ENCODE measurements at regions not wholly inside any gene's neighbourhood (a gene's known extent, or its start where the extent isn't known, plus 50 kb on each side); places are given as distances from the start of the nearest gene placed in this dataset.
"Not testable (repeated sequence)": the region's sequence is repeated elsewhere in the genome, so short reads cannot be mapped to it uniquely, and the experiment has no call there.

- no CpG with 5 or more reads among the region's 14 CpGs for WGBS (ENCODE audit: insufficient coverage)
- H3K4me1 Mint-ChIP-seq; DNase-seq; intact Hi-C loops (cut with micrococcal nuclease); H3K27ac ChIP-seq (ENCODE audit: low read depth in 1 of 2, low read length in 2 of 2); H3K36me3 Mint-ChIP-seq; H3K4me1 ChIP-seq (ENCODE audit: control insufficient read depth in 1 of 2, insufficient read depth in 2 of 2, low read length in 2 of 2); H3K9ac ChIP-seq (ENCODE audit: insufficient read depth, low read length, poor library complexity, severe bottlenecking); H3K4me3 Mint-ChIP-seq; H3K36me3 ChIP-seq (replicated peaks in 1 of 2; ENCODE audit: control insufficient read depth in 1 of 2, insufficient read depth in 2 of 2, low read length in 2 of 2); H3K79me2 ChIP-seq (ENCODE audit: insufficient read depth, low read length); H3K27me3 Mint-ChIP-seq (ENCODE audit: low read depth in 3 of 3); H3K4me2 ChIP-seq (replicated peaks; ENCODE audit: extremely low read depth, low read length, poor library complexity, severe bottlenecking); H4K20me1 ChIP-seq (ENCODE audit: insufficient read depth, low read length); H3K27me3 ChIP-seq (ENCODE audit: control insufficient read depth in 2 of 2, insufficient read depth in 2 of 2, low read length in 2 of 2); H3K4me3 ChIP-seq (replicated peaks in 1 of 3; ENCODE audit: low read depth in 2 of 3, low read length in 3 of 3); H3K9me3 Mint-ChIP-seq; H3K9me3 ChIP-seq (replicated peaks in 1 of 2; ENCODE audit: control insufficient read depth in 1 of 2, insufficient read depth in 1 of 2, low read length in 2 of 2); H2AFZ ChIP-seq (ENCODE audit: insufficient read depth, low read depth, low read length, poor library complexity, severe bottlenecking); H3K27ac Mint-ChIP-seq: not testable (repeated sequence)
Measured at GRCh38 chr15:20148679-20149078, 392.9 kb downstream of the GOLGA6L6 start.

GRCh38 chr15:20148008-20148407 is 393.6 kb downstream of the GOLGA6L6 start:
- H3K4me2 ChIP-seq (replicated peaks; ENCODE audit: extremely low read depth, low read length, poor library complexity, severe bottlenecking); H3K79me2 ChIP-seq (ENCODE audit: insufficient read depth, low read length); H3K4me1 ChIP-seq (ENCODE audit: control insufficient read depth in 1 of 2, insufficient read depth in 2 of 2, low read length in 2 of 2); H3K4me1 Mint-ChIP-seq; H3K27ac Mint-ChIP-seq; H3K27me3 Mint-ChIP-seq (ENCODE audit: low read depth in 3 of 3); H3K9me3 ChIP-seq (replicated peaks in 1 of 2; ENCODE audit: control insufficient read depth in 1 of 2, insufficient read depth in 1 of 2, low read length in 2 of 2); H3K36me3 Mint-ChIP-seq; H2AFZ ChIP-seq (ENCODE audit: insufficient read depth, low read depth, low read length, poor library complexity, severe bottlenecking); H3K9ac ChIP-seq (ENCODE audit: insufficient read depth, low read length, poor library complexity, severe bottlenecking); H3K4me3 Mint-ChIP-seq; H3K36me3 ChIP-seq (replicated peaks in 1 of 2; ENCODE audit: control insufficient read depth in 1 of 2, insufficient read depth in 2 of 2, low read length in 2 of 2); intact Hi-C loops (cut with micrococcal nuclease); H3K4me3 ChIP-seq (replicated peaks in 1 of 3; ENCODE audit: low read depth in 2 of 3, low read length in 3 of 3); H4K20me1 ChIP-seq (ENCODE audit: insufficient read depth, low read length); DNase-seq; H3K27ac ChIP-seq (ENCODE audit: low read depth in 1 of 2, low read length in 2 of 2); H3K9me3 Mint-ChIP-seq; H3K27me3 ChIP-seq (ENCODE audit: control insufficient read depth in 2 of 2, insufficient read depth in 2 of 2, low read length in 2 of 2): not testable (repeated sequence)
- 83% methylated on average over 39 of the region's 73 CpGs for WGBS (ENCODE audit: insufficient coverage)

GRCh38 chr15:20144333-20145036 is 397.1 kb downstream of the GOLGA6L6 start:
- H2AFZ ChIP-seq (ENCODE audit: insufficient read depth, low read depth, low read length, poor library complexity, severe bottlenecking); H3K27me3 Mint-ChIP-seq (ENCODE audit: low read depth in 3 of 3); H3K9me3 Mint-ChIP-seq; intact Hi-C loops (cut with micrococcal nuclease); H3K4me1 Mint-ChIP-seq; DNase-seq; H3K4me3 ChIP-seq (replicated peaks in 1 of 3; ENCODE audit: low read depth in 2 of 3, low read length in 3 of 3); H3K36me3 Mint-ChIP-seq; H3K27me3 ChIP-seq (ENCODE audit: control insufficient read depth in 2 of 2, insufficient read depth in 2 of 2, low read length in 2 of 2); H3K9me3 ChIP-seq (replicated peaks in 1 of 2; ENCODE audit: control insufficient read depth in 1 of 2, insufficient read depth in 1 of 2, low read length in 2 of 2); H3K27ac Mint-ChIP-seq; H3K4me3 Mint-ChIP-seq; H3K27ac ChIP-seq (ENCODE audit: low read depth in 1 of 2, low read length in 2 of 2); H3K4me2 ChIP-seq (replicated peaks; ENCODE audit: extremely low read depth, low read length, poor library complexity, severe bottlenecking); H3K79me2 ChIP-seq (ENCODE audit: insufficient read depth, low read length); H4K20me1 ChIP-seq (ENCODE audit: insufficient read depth, low read length); H3K9ac ChIP-seq (ENCODE audit: insufficient read depth, low read length, poor library complexity, severe bottlenecking); H3K4me1 ChIP-seq (ENCODE audit: control insufficient read depth in 1 of 2, insufficient read depth in 2 of 2, low read length in 2 of 2); H3K36me3 ChIP-seq (replicated peaks in 1 of 2; ENCODE audit: control insufficient read depth in 1 of 2, insufficient read depth in 2 of 2, low read length in 2 of 2): not testable (repeated sequence)
- WGBS (ENCODE audit: insufficient coverage): no CpG with 5 or more reads among the region's 14 CpGs

GRCh38 chr15:20142906-20143305 is 398.7 kb downstream of the GOLGA6L6 start:
- H3K79me2 ChIP-seq (ENCODE audit: insufficient read depth, low read length); H3K27ac Mint-ChIP-seq; H3K36me3 Mint-ChIP-seq; H3K27me3 Mint-ChIP-seq (ENCODE audit: low read depth in 3 of 3); H3K27me3 ChIP-seq (ENCODE audit: control insufficient read depth in 2 of 2, insufficient read depth in 2 of 2, low read length in 2 of 2); H3K4me1 Mint-ChIP-seq; H3K4me1 ChIP-seq (ENCODE audit: control insufficient read depth in 1 of 2, insufficient read depth in 2 of 2, low read length in 2 of 2); H3K9me3 ChIP-seq (replicated peaks in 1 of 2; ENCODE audit: control insufficient read depth in 1 of 2, insufficient read depth in 1 of 2, low read length in 2 of 2); H3K27ac ChIP-seq (ENCODE audit: low read depth in 1 of 2, low read length in 2 of 2); H4K20me1 ChIP-seq (ENCODE audit: insufficient read depth, low read length); H3K9ac ChIP-seq (ENCODE audit: insufficient read depth, low read length, poor library complexity, severe bottlenecking); H2AFZ ChIP-seq (ENCODE audit: insufficient read depth, low read depth, low read length, poor library complexity, severe bottlenecking); H3K4me2 ChIP-seq (replicated peaks; ENCODE audit: extremely low read depth, low read length, poor library complexity, severe bottlenecking); H3K4me3 Mint-ChIP-seq; DNase-seq; H3K36me3 ChIP-seq (replicated peaks in 1 of 2; ENCODE audit: control insufficient read depth in 1 of 2, insufficient read depth in 2 of 2, low read length in 2 of 2); intact Hi-C loops (cut with micrococcal nuclease); H3K9me3 Mint-ChIP-seq; H3K4me3 ChIP-seq (replicated peaks in 1 of 3; ENCODE audit: low read depth in 2 of 3, low read length in 3 of 3): not testable (repeated sequence)
- no CpG with 5 or more reads among the region's 3 CpGs for WGBS (ENCODE audit: insufficient coverage)

Measured in CD14-positive monocyte (primary cell).